GM12892 (cell line): ENCODE measurements at regions not wholly inside any gene's neighbourhood (a gene's known extent, or its start where the extent isn't known, plus 50 kb on each side); places are given as distances from the start of the nearest gene placed in this dataset.

Experiments
- DNase-seq: peaks from one replicate; pipeline ENCODE4 v3.0.0; 2011; ENCODE audit not compliant: insufficient read length
- FAIRE-seq: peaks from 2 replicates; lab custom pipeline; 2011; peaks lifted over from hg19 to GRCh38; lab: Jason Lieb, UNC
- POLR2A ChIP-seq: IDR thresholded peaks from 2 replicates; pipeline ENCODE4 v1.6.1; 2011; ENCODE audit warnings: low read depth, low read length, control low read depth
- POLR2AphosphoS5 ChIP-seq: IDR thresholded peaks from 2 replicates; pipeline ENCODE4 v1.6.1; 2011; ENCODE audit warnings: low read depth, low read length, control low read depth
- TAF1 ChIP-seq: IDR thresholded peaks from 2 replicates; pipeline ENCODE4 v1.6.1; 2011; ENCODE audit warnings: low read depth, mild to moderate bottlenecking, control low read depth, low read length, borderline replicate concordance

DNA sequence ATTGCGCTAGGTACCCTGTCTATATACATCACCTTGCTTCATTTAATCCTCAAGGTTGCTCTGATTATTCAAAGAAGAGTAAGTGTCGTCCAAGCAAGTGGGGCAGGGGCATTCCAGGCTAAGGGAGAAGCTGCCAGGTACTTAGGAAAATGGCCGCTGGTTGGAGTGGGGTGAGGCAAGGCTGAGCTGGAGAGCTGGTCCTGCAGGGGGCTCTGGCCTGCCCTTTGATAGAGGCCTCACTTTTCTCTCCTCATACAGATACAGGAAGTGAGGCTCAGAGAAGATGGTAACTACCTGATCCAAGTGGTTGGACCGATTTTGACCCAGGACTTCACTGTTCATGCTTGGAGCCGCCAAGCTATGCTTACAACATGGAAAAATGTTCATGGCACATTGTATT lies 86.9 kb upstream of the ZBTB40 start:
- no peak for FAIRE-seq
- DNase-seq = no peak
- TF ChIP-seq POLR2A = no peak

DNA sequence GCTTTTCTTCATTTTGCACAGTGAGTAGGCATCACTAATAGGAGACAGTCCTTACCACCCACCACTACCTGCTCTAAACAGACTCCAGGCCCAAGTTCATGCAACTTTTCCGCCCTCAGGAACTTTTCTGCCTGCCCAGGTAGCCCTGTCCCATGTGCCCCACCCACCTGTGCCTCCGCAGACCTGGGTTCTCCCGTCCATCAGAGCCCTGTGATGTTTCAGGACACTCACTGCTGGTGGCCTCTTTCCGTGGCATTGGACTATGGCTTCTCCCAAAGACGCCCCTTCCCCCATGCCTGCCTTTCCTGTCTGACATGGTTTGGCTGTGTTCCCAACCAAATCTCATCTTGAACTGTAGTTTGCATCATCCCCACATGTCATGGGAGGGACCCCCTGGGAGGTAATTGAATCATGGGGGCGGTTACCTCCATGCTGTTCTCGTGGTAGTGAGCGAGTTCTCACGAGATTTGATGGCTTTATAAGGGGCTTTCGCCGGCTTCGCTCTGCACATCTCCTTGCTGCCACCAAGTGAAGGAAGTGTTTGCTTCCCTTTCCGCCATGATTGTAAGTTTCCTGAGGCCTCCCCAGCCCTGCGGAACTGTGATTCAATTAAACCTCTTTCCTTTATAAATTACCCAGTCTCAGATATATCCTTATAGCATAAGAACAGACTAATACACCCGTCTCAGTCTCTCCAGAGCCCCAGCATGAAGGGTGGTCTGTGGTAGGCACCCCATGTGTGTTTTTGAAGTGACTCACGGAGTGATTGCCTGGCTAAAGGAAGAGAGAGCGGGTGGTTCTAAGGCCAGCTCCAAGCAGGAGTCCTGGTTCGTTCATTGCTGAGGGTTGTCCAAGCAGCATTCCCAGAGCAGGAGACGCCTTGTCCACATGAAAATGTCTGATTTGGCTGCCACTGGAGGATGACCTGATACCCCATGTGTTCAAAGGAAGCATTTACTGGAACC lies 86.0 kb upstream of the ZBTB40 start:
- TF ChIP-seq POLR2A (no peak), TAF1 (no peak), POLR2AphosphoS5 (no peak)
- FAIRE-seq (no peak), DNase-seq (no peak)

GRCh38 chr1:22366346-22366745 lies 85.3 kb upstream of the ZBTB40 start:
- TF ChIP-seq POLR2A (no peak), POLR2AphosphoS5 (no peak), TAF1 (no peak)
- FAIRE-seq (no peak), DNase-seq (no peak)

GRCh38 chr1:22368125-22368524 lies 83.5 kb upstream of the ZBTB40 start:
- FAIRE-seq = no peak
- no peak for TF ChIP-seq TAF1
- no peak for TF ChIP-seq POLR2A
- no peak for TF ChIP-seq POLR2AphosphoS5
- DNase-seq = no peak

DNA sequence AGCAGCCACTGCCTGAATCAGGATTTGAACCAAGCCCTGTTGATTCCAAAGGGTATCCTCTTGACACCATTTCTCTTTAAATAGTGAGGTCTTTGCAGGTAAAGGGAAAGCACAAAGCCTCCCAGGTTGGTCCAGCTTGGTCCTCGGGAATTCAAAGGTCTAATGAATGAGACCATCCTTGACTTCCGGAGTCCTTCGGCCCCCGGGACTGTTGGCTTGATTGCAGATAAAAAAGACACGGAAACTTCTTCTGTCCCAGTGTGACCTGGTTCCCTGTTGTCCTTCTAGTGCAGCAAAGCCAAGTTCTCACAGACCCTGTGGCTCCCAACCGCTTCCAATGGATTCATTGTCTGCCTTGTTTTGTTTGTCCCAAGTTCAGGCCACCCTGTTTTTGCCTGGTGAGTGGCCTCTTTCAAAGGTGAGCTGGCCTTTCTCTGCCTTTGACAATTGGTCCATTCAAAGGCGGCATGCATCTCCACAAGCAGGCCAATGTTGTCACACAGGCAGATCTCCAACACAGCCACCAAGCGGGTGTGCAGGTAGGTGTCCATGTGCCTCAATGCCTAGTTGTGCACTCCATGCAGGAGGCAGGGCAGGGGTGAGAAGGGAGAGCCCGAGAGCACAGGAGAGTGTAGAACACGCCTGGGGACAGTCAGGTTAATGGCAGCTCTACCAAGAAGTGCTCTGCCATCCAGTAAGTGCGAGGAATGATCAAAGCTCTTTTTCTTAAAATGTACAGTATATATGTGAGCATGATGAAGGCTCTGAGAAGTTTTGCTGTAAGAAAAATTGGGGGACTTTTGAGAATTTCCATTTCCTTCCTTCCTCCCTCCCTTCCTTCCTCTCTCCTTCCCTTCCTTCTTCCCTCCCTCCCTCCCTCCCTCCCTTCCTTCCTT lies 82.1 kb upstream of the ZBTB40 start:
- no peak for FAIRE-seq
- no peak for DNase-seq
- TF ChIP-seq POLR2AphosphoS5 = no peak
- TF ChIP-seq TAF1 = no peak
- no peak for TF ChIP-seq POLR2A

- no peak for DNase-seq
- no peak for FAIRE-seq
- TF ChIP-seq TAF1 (no peak), POLR2A (no peak), POLR2AphosphoS5 (no peak)
Measured at GRCh38 chr1:22370190-22370498, 81.5 kb upstream of the ZBTB40 start.

DNA sequence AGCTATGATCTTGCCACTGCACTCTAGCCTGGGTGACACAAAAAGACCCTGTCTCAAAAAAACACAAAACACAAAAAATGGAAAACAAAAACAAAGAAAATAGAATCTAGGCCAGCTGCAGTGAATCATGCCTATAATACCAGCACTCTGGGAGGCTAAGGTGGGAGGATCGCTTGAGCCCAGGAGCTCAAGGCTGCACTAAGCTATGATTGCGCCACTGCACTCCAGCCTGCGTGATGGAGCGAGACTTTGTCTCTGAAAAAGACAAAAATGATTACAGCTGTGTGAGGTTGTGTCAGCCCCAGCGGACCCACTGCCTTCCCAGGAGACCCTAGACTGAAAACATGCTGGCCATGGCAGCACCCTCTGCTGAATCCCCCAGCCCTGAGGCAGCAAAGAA lies 80.2 kb upstream of the ZBTB40 start:
- TF ChIP-seq POLR2AphosphoS5 = no peak
- no peak for TF ChIP-seq TAF1
- TF ChIP-seq POLR2A = no peak
- FAIRE-seq (no peak), DNase-seq (no peak)

DNA sequence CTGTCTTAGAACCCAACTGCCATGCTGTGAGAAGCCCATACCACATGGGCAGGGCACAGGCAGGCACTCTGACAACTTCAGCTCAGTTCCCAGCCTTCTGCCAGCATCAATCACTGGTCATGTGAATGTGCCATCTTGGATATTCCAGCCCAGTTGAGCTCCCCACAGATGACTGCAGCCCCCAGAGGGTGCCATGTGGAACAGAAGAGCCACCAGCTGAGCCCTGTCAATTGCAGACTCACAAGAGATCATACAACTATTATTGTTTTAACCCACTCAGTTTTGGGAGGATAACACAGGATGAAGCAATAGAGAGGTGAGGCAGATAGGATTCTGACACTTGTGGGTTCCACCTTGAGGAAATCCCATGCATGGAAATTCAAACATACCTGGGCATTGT lies 78.4 kb upstream of the ZBTB40 start:
- DNase-seq (no peak), FAIRE-seq (no peak)
- TF ChIP-seq POLR2A = no peak

GRCh38 chr1:22374001-22374400 lies 77.7 kb upstream of the ZBTB40 start:
- no peak for TF ChIP-seq POLR2AphosphoS5
- TF ChIP-seq TAF1 = no peak
- no peak for TF ChIP-seq POLR2A
- DNase-seq = no peak
- FAIRE-seq = no peak

GRCh38 chr1:22375601-22376000 lies 76.0 kb upstream of the ZBTB40 start:
- TF ChIP-seq POLR2AphosphoS5 (no peak), POLR2A (no peak), TAF1 (no peak)
- DNase-seq (no peak), FAIRE-seq (no peak)

DNA sequence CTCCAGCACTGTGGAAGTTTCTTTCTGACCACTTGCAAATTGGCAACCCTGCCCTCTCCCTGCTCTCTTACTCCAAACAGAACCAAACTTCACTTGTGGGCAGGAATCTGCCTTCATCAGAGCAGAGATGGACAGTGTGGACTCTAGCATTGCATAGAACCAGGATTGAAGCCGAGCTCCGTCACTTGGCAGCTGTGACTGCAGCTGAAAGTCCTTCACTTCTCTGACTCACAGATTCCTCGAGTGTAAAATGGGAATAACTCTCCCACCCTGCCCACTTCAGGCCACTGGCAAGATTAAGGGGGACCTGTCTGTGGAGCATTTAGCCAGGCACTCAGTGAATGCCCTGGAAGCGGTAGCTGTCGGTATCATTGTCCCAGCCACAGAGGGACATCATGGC lies 75.7 kb upstream of the ZBTB40 start:
- FAIRE-seq (no peak), DNase-seq (no peak)
- TF ChIP-seq POLR2A = no peak
- no peak for TF ChIP-seq POLR2AphosphoS5
- no peak for TF ChIP-seq TAF1

DNA sequence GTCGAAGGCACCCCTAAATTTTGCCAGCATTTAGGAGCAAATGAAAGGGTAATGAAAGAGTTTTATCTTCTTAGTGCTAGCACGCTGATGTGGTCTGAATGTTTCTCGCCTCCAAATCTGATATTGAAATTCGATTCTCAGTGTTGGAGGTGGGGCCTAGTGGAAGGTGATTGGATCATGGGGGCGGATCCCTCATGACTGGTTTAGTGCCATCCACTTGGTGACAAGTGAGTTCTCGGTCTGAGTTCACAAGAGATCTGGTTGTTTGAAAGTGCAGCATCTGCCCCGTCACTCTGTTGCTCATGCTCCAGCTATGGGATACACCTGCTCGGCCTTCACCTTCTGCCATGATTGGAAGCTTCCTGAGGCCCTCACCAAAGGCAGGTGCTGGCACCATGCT lies 75.1 kb upstream of the ZBTB40 start:
- FAIRE-seq (no peak), DNase-seq (no peak)
- TF ChIP-seq TAF1 = no peak
- TF ChIP-seq POLR2AphosphoS5 = no peak
- no peak for TF ChIP-seq POLR2A
